Stimulated activated CD4-positive, alpha-beta T cell treated with anti-CD3 and anti-CD28 coated beads, Interleukin-12 subunit alpha, Interleukin-12 subunit beta, amount 100 ng/mL, for 24 hours (primary cell): ENCODE measurements at regions not wholly inside any gene's neighbourhood (a gene's known extent, or its start where the extent isn't known, plus 50 kb on each side); places are given as distances from the start of the nearest gene placed in this dataset.
"Not testable (repeated sequence)": the region's sequence is repeated elsewhere in the genome, so short reads cannot be mapped to it uniquely, and the experiment has no call there.

Source experiments
- DNase-seq, 2 experiments: peaks; one replicate each; pipeline ENCODE4 v3.0.0-alpha.2; 2020; ENCODE audit warnings: low read depth in 2 of 2

DNA sequence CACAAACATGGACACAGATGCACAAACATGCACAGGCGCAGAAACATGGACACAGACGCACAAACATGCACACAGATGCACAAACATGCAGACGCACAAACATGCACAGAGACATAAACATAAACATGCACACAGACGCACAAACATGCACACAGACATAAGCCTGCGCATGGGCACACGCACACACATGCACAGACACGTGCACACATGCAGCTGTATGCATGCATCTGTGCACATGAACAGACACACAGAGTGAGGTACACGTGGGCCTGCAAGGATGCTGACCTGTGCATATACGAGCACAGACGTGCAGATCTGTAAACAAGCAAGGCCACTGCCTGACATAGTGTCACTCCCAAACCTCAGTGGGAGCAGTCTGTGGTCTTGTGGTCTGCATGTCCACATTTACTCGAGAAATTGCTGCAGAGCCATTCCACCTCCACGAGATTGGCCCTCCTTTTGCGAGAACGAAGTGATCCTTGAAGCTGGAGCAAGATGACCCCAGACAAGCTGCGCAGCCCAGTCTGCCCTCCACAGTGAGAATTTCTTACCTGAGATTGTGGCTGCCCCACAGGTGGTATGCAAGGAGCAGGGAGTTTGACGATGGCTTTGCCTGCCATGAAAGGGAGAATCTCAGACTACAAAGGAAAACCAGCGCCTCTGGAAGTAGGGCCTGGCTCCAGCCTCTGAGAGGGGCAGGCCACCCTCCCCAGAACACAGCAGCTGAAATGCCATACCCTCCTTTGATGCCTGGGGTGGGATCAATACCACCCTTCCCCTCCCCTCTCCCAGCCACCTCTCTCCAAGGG lies 299.9 kb downstream of the BRD1 start:
- no peak for DNase-seq

GRCh38 chr22:49525801-49526535 lies 301.7 kb downstream of the BRD1 start:
- DNase-seq: no peak

GRCh38 chr22:49525360-49525759 lies 302.3 kb downstream of the BRD1 start:
- DNase-seq: no peak

- no peak for DNase-seq
Observed at GRCh38 chr22:49524362-49524761, 303.3 kb downstream of the BRD1 start.

DNA sequence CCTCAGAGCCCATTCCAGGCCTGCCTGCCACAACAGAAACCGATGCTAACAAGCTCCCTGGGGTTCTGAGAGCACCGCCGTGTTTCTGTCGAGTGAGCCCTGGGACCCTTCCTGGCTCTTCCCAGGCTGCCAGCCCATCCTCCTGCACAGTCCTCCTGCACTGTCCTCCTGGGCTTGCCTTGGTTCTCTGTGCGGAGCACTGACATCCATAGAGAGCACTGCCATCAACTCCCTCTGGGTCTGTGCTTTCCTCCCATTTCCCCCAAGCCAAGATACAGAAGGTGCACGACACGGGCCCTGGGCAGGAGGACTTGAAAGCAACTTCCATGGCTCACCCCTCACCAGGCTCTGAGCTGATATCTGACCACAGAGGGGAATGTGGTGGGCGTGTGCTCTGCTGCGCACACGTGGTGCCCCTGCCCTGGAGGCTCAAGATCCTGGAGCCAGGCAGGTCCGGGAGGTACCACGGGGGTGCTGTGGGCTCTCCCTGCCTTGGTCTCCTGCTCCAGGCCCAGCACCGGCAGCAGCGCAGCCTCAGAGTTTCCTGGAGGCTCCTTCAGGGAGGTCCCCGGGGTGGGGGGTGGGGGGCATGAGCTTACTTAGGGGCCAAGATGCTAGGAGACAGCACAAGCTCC lies 304.2 kb downstream of the BRD1 start:
- DNase-seq: no peak

DNA sequence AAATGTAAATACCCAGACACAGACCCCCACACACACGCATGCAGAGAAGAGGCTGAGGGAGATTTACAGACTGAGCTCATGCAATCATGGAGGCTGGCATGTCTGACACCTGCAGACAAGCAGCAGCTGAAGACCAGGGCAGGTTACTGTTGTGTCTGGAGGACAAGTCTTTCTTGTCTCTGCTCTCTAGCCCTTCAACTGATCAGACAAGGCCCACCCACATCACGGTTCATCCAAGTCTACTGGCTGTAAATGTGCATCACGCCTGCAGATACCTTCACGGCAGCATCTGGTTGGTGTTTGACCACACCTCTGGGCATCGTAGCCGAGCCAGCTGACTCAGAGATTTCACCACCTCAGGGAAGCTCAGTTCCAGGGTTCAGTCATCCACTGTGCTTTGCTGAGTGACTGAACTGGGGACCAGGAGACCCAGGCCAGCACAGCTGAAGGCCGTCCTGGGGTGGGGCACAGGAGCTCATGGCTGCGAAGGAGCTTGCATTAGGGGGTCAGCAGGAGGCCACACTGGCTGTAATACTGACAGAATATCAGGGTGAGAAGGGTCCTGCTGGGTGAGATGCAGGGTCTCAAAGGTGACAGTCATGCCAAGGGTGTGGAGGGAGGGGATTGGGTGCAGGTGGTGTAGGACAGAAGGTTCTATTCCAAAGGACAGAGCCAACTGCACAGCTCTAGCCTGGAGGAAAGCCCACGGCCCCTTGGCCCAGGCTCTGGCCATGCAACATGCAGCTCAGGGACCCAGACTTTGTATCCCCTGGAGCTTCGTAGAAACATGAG lies 304.9 kb downstream of the BRD1 start:
- DNase-seq: no peak

DNA sequence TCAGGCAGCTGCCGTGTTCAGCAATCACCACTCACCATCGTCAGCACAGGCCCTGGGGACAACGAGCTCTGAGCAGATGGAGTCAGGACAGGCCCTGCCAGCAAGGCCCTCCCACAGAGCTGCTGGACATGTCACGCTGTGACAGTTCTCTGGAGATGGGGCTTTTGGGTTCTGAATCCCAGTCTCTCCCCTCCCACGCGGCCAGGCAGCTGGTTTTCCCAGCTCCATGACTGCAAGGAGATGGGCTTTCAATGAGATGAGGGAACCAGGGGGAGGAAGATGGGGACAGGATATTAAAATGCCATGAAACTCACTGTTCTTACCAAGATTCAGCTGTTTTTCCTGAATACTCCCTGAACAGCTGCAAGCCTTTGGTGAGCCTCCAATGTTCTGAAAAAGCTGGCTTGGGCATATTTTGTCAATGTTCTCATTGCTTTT lies 305.9 kb downstream of the BRD1 start:
- no peak for DNase-seq

GRCh38 chr22:49519117-49519737 lies 308.4 kb downstream of the BRD1 start:
- DNase-seq: no peak

GRCh38 chr22:49518436-49518970 lies 309.2 kb downstream of the BRD1 start:
- DNase-seq: no peak

DNA sequence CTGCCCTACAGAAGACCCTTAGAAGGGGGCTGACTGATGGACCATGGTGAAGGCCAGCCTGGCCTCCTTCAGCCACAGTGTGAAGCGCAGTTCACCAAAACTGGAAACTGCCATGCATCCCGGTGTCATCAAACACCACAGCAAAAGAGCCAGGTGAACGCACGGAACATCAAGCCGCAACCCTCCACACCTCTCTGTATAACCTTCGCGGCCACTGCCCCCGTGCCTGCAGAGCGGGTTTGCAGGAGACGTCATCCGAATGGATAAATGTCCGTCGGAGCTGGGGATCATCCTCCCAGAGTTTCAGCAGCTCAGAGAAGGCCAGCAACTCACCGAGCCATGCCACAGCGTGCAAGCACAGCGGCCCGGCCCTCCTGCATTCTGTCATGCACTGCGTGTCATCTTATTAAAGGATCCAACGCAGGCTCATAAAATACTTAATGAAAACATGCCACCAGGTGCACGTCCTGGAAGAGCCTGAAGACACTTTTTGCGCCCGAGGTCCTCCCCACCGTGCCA lies 309.9 kb downstream of the BRD1 start:
- no peak for DNase-seq

- DNase-seq: no peak
Observed at GRCh38 chr22:49517211-49517610, 310.5 kb downstream of the BRD1 start.

GRCh38 chr22:49515475-49515874 lies 312.2 kb downstream of the BRD1 start:
- DNase-seq: no peak

GRCh38 chr22:49514641-49515040 lies 313.0 kb downstream of the BRD1 start:
- no peak for DNase-seq

DNA sequence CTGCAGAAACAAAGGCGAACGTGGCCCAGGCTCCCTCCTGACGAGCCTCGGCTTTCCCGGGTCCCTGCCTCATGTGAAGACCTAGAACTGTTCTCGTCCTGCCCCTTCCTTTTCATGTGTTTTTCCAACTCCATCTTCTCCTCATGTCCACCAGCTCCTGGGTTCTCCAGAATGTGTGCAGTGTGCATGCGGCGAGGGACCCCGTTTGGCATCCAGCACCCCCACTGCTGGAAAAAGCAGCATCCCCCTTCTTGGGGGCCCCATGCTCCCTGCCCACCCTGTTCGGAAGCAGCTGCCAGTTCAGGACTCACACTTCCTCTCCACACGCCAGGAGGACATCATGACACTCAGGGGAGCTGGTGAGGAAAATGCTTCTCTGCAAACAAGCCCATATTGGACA lies 313.5 kb downstream of the BRD1 start:
- no peak for DNase-seq

DNA sequence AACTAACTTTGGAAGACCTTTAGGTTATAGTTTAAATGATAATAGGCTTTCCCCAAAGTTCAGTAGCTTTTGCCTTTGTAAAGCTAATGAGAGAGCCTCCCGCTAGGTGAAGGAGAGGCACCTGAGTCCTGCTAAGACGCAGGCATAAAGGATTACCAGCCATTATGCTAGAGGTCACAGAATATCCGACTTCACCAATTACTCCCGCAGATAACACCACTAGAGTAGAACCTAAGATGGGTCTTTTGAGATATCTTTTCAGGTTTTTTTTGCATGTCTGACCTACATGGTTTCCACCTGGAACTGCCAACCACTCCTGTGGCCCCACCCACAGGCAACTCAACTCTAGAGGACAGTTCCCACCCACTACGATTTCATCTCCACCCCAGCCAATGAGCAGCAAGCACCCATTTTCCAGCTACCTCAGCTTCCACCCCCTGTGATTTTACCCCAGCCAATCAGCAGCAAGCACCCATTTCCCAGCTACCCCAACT lies 314.3 kb downstream of the BRD1 start:
- no peak for DNase-seq

DNA sequence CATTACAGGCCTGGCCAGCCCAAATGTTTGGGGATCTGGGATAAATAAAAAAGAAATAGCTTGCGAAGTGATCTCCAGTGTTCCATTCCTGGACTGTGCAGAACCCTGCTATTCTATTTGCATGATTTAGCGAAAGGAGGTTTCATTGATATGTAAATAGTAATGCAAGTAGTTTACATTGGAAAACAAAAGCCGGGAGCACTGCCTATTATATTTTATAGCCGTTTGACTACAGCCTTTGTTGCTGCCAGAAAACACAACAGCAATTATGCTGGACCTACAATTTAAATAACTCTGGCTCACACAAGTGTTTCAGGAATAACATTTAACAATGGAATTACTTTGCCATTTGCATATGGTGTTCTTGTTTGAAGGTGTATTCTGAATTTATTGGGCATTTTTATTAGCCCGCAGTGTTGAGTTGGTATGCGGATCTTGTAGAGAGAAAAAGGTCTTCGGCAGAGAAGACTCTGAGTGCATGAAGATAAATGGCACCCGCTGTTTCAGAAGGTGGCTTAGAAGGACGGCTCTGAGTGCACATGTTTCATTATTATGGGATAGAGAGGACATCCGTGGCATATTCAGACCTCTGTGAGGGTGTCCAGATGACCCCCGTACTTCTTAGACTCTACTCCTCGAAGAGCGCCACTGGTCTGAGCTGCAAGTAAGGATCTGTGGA lies 315.0 kb downstream of the BRD1 start:
- no peak for DNase-seq

GRCh38 chr22:49511393-49512189 lies 316.1 kb downstream of the BRD1 start:
- DNase-seq: not testable (repeated sequence)

- DNase-seq: no peak
Observed at GRCh38 chr22:49510718-49511117, 317.0 kb downstream of the BRD1 start.

DNA sequence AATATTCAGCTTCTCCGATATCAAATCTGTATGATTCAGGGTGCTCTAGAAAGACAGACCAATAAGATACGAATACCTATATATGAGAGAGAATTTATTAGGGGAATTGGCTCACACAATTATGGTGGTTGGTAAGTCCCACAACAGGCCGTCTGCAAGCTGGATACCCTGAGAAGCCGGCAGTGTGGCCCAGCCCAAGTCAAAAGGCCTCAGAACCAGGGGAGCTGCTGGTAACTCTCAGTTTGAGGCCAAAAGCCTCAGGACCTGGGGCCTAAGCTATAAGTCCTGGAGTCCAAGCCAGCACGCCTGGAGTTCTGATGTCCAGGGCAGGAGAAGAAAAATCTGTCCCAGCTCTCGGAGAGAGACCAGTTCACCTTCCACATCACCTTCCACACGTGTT lies 318.7 kb downstream of the BRD1 start:
- DNase-seq: no peak
